ENCODE measurements at regions not wholly inside any gene's neighbourhood (a gene's known extent, or its start where the extent isn't known, plus 50 kb on each side); places are given as distances from the start of the nearest gene placed in this dataset.
"Not testable (repeated sequence)": the region's sequence is repeated elsewhere in the genome, so short reads cannot be mapped to it uniquely, and the experiment has no call there.

DNA sequence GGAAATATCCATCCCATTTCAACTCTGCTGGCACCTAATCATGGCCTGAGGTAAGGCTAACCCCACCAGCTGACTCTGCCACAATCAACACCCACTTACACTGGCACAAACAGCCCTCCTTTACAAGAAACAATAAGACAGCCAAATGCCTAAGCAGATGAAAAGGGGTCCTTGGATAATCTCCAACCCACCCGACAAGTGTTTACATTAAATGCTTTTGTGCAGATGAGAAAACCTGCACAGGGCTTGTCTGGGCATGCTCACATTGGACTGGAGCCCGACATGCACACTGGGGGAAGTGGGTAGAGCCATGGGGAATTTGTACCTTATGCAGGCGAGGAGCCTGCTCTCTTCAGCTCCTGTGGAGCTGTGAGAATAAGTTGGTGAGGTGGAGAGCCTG lies 138.9 kb upstream of the ITM2A start:
- Histone ChIP-seq H3K9ac (ENCODE audit: low read depth, low read length) (no peak overlapping the region), H3K9me3 (ENCODE audit: control insufficient read depth, insufficient read depth, low read length) (peaks cover 40% of the 10 kb centered on the region), H3K36me3 (ENCODE audit: control insufficient read depth, insufficient read depth, low read length) (no peaks in the 10 kb centered on the region), H3K4me3 (ENCODE audit: low read depth, low read length) (no peak overlapping the region), H3K27ac (ENCODE audit: low read depth, low read length) (no peak overlapping the region), H3K27me3 (ENCODE audit: control insufficient read depth, insufficient read depth, low read length) (no peaks in the 10 kb centered on the region), H3K4me1 (ENCODE audit: control insufficient read depth, insufficient read depth, low read length) (no peaks in the 10 kb centered on the region)

DNA sequence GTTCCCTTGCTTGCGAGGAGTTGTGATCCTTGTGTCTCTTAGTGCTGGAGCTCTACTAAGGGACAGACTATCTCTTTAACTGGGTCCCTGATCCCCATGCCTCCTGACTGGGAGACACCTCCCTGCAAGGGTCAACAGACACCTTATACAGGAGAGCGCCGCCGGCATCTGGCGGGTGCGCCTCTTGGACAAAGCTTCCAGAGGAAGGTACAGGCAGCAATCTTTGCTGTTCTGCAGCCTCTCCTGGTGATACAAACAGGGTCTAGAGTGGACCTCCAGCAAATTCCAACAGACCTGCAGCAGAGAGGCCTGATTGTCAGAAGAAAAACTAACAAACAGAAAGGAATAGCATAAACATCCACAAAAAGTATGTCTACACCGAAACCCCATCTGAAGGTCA lies 115.6 kb upstream of the ITM2A start:
- Histone ChIP-seq H3K4me1 (ENCODE audit: control insufficient read depth, insufficient read depth, low read length) (no peaks in the 10 kb centered on the region), H3K9ac (ENCODE audit: low read depth, low read length) (no peak overlapping the region), H3K27me3 (ENCODE audit: control insufficient read depth, insufficient read depth, low read length) (no peaks in the 10 kb centered on the region), H3K36me3 (ENCODE audit: control insufficient read depth, insufficient read depth, low read length) (no peaks in the 10 kb centered on the region), H3K27ac (ENCODE audit: low read depth, low read length) (no peak overlapping the region), H3K9me3 (ENCODE audit: control insufficient read depth, insufficient read depth, low read length) (peaks cover 38% of the 10 kb centered on the region; the same call in 1 of the 2 replicates), H3K4me3 (ENCODE audit: low read depth, low read length) (no peak overlapping the region)

DNA sequence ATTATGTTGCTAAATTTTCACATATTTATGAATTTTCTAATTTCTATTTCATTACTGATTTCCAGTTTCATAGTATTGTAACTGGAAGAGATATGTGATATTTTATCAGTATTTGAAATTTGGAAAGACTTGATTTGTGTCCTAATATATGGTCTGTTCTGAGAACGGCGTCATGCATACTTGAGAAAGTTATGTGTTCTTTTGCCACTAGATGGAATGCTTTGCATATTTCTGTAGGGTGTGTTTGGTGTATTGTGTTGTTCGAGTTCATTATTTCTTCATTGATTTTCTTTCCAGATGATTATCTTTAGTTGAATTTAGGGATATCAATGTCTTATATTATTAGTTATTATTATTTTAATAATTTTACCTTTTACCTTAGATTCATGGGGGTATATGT lies 110.6 kb upstream of the ITM2A start:
- no peaks in the 10 kb centered on the region for H3K36me3 ChIP-seq (ENCODE audit: control insufficient read depth, insufficient read depth, low read length)
- no peak overlapping the region for H3K9ac ChIP-seq (ENCODE audit: low read depth, low read length)

DNA sequence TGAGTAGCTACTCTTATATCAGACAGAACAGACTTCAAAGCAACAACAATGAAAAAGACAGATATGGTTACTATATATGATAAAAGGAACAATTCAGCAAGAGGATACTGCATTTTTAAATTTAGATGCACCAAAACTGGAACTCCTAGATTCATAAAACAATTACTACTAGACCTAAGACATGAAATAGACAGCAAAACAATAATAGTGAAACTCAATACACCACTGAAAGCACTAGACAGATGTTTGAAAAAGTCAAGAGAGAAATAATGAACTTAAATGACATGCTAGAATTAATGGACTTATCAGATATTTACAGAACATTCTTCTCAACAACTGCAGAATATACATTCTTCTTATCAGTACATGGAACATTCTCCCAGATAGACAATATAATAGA lies 99.5 kb upstream of the ITM2A start:
- Histone ChIP-seq H3K4me1 (ENCODE audit: control insufficient read depth, insufficient read depth, low read length) (no peaks in the 10 kb centered on the region), H3K36me3 (ENCODE audit: control insufficient read depth, insufficient read depth, low read length) (no peaks in the 10 kb centered on the region), H3K9ac (ENCODE audit: low read depth, low read length) (no peak overlapping the region), H3K27me3 (ENCODE audit: control insufficient read depth, insufficient read depth, low read length) (no peaks in the 10 kb centered on the region), H3K4me3 (ENCODE audit: low read depth, low read length) (no peak overlapping the region), H3K27ac (ENCODE audit: low read depth, low read length) (no peak overlapping the region), H3K9me3 (ENCODE audit: control insufficient read depth, insufficient read depth, low read length) (peaks cover 63% of the 10 kb centered on the region)

More for the DNA sequence above, 110.6 kb upstream of the ITM2A start:
- H3K4me1 ChIP-seq (ENCODE audit: control insufficient read depth, insufficient read depth, low read length) = no peaks in the 10 kb centered on the region
- H3K27me3 ChIP-seq (ENCODE audit: control insufficient read depth, insufficient read depth, low read length) = no peaks in the 10 kb centered on the region
- H3K9me3 ChIP-seq (ENCODE audit: control insufficient read depth, insufficient read depth, low read length) = peaks cover 39% of the 10 kb centered on the region; the same call in 1 of the 2 replicates
- no peak overlapping the region for H3K4me3 ChIP-seq (ENCODE audit: low read depth, low read length)
- no peak overlapping the region for H3K27ac ChIP-seq (ENCODE audit: low read depth, low read length)

GRCh38 chrX:79462458-79462857 lies 95.3 kb upstream of the ITM2A start:
- Histone ChIP-seq H3K27me3 (ENCODE audit: control insufficient read depth, insufficient read depth, low read length) (no peaks in the 10 kb centered on the region), H3K4me3 (ENCODE audit: low read depth, low read length) (no peak overlapping the region), H3K9me3 (ENCODE audit: control insufficient read depth, insufficient read depth, low read length) (peaks cover 84% of the 10 kb centered on the region), H3K36me3 (ENCODE audit: control insufficient read depth, insufficient read depth, low read length) (no peaks in the 10 kb centered on the region), H3K4me1 (ENCODE audit: control insufficient read depth, insufficient read depth, low read length) (no peaks in the 10 kb centered on the region), H3K9ac (ENCODE audit: low read depth, low read length) (no peak overlapping the region), H3K27ac (ENCODE audit: low read depth, low read length) (no peak overlapping the region)

DNA sequence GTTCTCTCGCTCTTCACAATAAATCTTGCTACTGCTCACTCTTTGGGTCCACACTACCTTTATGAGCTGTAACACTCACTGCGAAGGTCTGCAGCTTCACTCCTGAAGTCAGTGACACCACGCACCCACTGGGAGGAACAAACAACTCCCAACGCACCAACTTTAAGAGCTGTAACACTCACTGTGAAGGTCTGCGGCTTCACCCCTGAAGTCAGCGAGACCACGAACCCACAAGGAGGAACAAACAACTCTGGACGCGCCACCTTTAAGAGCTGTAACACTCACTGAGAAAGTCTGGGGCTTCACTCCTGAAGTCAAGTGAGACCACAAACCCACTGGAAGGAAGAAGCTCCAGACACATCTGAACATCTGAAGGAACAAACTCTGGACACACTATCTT lies 89.5 kb upstream of the ITM2A start:
- H3K27me3 ChIP-seq (ENCODE audit: control insufficient read depth, insufficient read depth, low read length) = not testable (repeated sequence)

DNA sequence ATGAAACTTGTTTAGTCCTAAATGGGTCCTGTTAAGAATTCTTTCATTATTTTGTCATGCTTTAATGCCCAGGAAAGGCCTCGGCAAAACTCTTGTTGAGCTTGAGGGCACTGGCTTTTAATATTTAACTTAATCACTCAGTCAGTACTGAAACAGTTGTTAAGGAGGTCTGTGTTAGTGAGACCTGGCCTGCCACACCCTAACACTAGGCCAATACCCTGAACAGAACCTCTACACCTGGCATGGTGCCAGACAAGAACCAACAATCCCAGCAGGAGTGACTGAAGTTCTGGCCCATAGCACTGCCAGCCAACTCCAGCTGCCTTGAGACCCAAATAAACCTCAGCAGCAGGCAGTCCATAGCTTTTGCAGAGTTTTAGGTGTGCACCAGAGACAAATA lies 85.7 kb upstream of the ITM2A start:
- no peaks in the 10 kb centered on the region for H3K27me3 ChIP-seq (ENCODE audit: control insufficient read depth, insufficient read depth, low read length)

More for the DNA sequence above, 89.5 kb upstream of the ITM2A start:
- not testable (repeated sequence) for H3K9ac ChIP-seq (ENCODE audit: low read depth, low read length); H3K36me3 ChIP-seq (ENCODE audit: control insufficient read depth, insufficient read depth, low read length); H3K4me3 ChIP-seq (ENCODE audit: low read depth, low read length); H3K27ac ChIP-seq (ENCODE audit: low read depth, low read length); H3K4me1 ChIP-seq (ENCODE audit: control insufficient read depth, insufficient read depth, low read length)
- H3K9me3 ChIP-seq (ENCODE audit: control insufficient read depth, insufficient read depth, low read length) = peaks cover 66% of the 10 kb centered on the region

GRCh38 chrX:79444694-79445210 lies 77.6 kb upstream of the ITM2A start:
- H3K4me3 ChIP-seq (ENCODE audit: low read depth, low read length) = no peak overlapping the region
- no peaks in the 10 kb centered on the region for H3K4me1 ChIP-seq (ENCODE audit: control insufficient read depth, insufficient read depth, low read length)
- H3K27me3 ChIP-seq (ENCODE audit: control insufficient read depth, insufficient read depth, low read length) = no peaks in the 10 kb centered on the region
- H3K9ac ChIP-seq (ENCODE audit: low read depth, low read length) = no peak overlapping the region
- H3K36me3 ChIP-seq (ENCODE audit: control insufficient read depth, insufficient read depth, low read length) = no peaks in the 10 kb centered on the region
- peaks cover 48% of the 10 kb centered on the region for H3K9me3 ChIP-seq (ENCODE audit: control insufficient read depth, insufficient read depth, low read length)
- no peak overlapping the region for H3K27ac ChIP-seq (ENCODE audit: low read depth, low read length)

More for the DNA sequence above, 85.7 kb upstream of the ITM2A start:
- Histone ChIP-seq H3K9me3 (ENCODE audit: control insufficient read depth, insufficient read depth, low read length) (peaks cover 42% of the 10 kb centered on the region), H3K4me3 (ENCODE audit: low read depth, low read length) (no peak overlapping the region), H3K4me1 (ENCODE audit: control insufficient read depth, insufficient read depth, low read length) (0 out of 2 replicates have a peak, but pooled peaks cover 3% of the 10 kb centered on the region), H3K9ac (ENCODE audit: low read depth, low read length) (no peak overlapping the region), H3K27ac (ENCODE audit: low read depth, low read length) (no peak overlapping the region), H3K36me3 (ENCODE audit: control insufficient read depth, insufficient read depth, low read length) (no peaks in the 10 kb centered on the region)

- Histone ChIP-seq H3K27ac (ENCODE audit: low read depth, low read length) (no peak overlapping the region), H3K9ac (ENCODE audit: low read depth, low read length) (no peak overlapping the region), H3K4me3 (ENCODE audit: low read depth, low read length) (no peak overlapping the region), H3K36me3 (ENCODE audit: control insufficient read depth, insufficient read depth, low read length) (no peaks in the 10 kb centered on the region), H3K4me1 (ENCODE audit: control insufficient read depth, insufficient read depth, low read length) (no peaks in the 10 kb centered on the region), H3K9me3 (ENCODE audit: control insufficient read depth, insufficient read depth, low read length) (peaks cover 52% of the 10 kb centered on the region), H3K27me3 (ENCODE audit: control insufficient read depth, insufficient read depth, low read length) (no peaks in the 10 kb centered on the region)
These were observed 76.0 kb upstream of the ITM2A start for GRCh38 chrX:79443121-79443520.

DNA sequence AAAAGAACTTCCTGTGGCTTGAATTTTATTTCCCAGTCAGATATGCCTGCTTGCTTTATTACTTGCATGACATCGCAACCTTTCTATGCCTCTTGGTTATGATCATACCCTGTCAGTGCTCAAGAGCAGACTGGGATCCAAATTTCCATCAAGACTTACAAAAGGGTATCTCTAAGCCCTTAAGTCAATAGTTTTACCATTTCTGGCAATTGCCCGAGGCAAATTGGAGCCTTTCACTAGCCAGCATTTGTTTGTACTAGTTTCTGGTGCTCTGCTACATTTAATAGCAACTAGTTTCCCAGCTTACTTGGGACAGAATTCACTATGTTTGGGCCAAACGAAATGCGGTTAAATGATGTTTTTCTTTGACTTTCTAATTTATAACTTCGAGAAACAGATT lies 73.2 kb upstream of the ITM2A start:
- peaks cover 61% of the 10 kb centered on the region for H3K9me3 ChIP-seq (ENCODE audit: control insufficient read depth, insufficient read depth, low read length)
- no peaks in the 10 kb centered on the region for H3K4me1 ChIP-seq (ENCODE audit: control insufficient read depth, insufficient read depth, low read length)
- no peaks in the 10 kb centered on the region for H3K36me3 ChIP-seq (ENCODE audit: control insufficient read depth, insufficient read depth, low read length)
- H3K27ac ChIP-seq (ENCODE audit: low read depth, low read length) = no peak overlapping the region
- no peak overlapping the region for H3K9ac ChIP-seq (ENCODE audit: low read depth, low read length)
- H3K4me3 ChIP-seq (ENCODE audit: low read depth, low read length) = no peak overlapping the region; the same call in 1 of the 2 replicates
- H3K27me3 ChIP-seq (ENCODE audit: control insufficient read depth, insufficient read depth, low read length) = no peaks in the 10 kb centered on the region
